MCF 10A (cell line): ENCODE measurements at regions not wholly inside any gene's neighbourhood (a gene's known extent, or its start where the extent isn't known, plus 50 kb on each side); places are given as distances from the start of the nearest gene placed in this dataset.

Experiments
- BruUV-seq: library from RNA; stranded (reverse); fragments of 400-500 nt; replicated peaks from 2 replicates; lab custom pipeline; 2021; lab: Mats Ljungman, UMichigan
- CTCF ChIA-PET: fragments of 300-600 bp; sonication (Branson Sonifier 250); formaldehyde crosslinking; extraction: SDS; loops from one replicate; lab custom pipeline; 2021; ENCODE audit warnings: antibody characterized with exemption, inconsistent platforms; lab: Yijun Ruan, JAX
- POLR2A ChIA-PET: fragments of 300-600, 350-650 bp; sonication (Branson Sonifier 250); formaldehyde crosslinking; extraction: SDS; loops from one replicate; lab custom pipeline; 2020; ENCODE audit warnings: antibody characterized with exemption, inconsistent platforms; lab: Yijun Ruan, JAX
- DNase-seq: peaks from one replicate; pipeline ENCODE4 v3.0.0-alpha.2; 2018; ENCODE audit not compliant: unreplicated experiment
- H3K27ac Mint-ChIP-seq: one replicate; pipeline ENCODE4 v1.8.0; 2022; ENCODE audit warnings: mild to moderate bottlenecking, low read depth, mixed read lengths; ENCODE audit not compliant: unreplicated experiment
- H3K27me3 Mint-ChIP-seq: one replicate; pipeline ENCODE4 v1.8.0; 2022; ENCODE audit warnings: mixed read lengths; ENCODE audit not compliant: insufficient read depth, unreplicated experiment
- H3K36me3 Mint-ChIP-seq: one replicate; pipeline ENCODE4 v1.8.0; 2022; ENCODE audit warnings: mild to moderate bottlenecking, moderate library complexity, mixed read lengths; ENCODE audit not compliant: insufficient read depth, unreplicated experiment
- H3K4me1 Mint-ChIP-seq: one replicate; pipeline ENCODE4 v1.8.0; 2022; ENCODE audit warnings: mixed read lengths; ENCODE audit not compliant: insufficient read depth, unreplicated experiment
- H3K4me3 Mint-ChIP-seq: one replicate; pipeline ENCODE4 v1.8.0; 2022; ENCODE audit warnings: mild to moderate bottlenecking, moderate library complexity, mixed read lengths; ENCODE audit not compliant: unreplicated experiment
- H3K9me3 Mint-ChIP-seq: one replicate; pipeline ENCODE4 v1.8.0; 2022; ENCODE audit warnings: mixed read lengths; ENCODE audit not compliant: unreplicated experiment
- CTCF ChIP-seq: fragments of 200-600 bp; IDR thresholded peaks from one replicate; pipeline ENCODE4 v1.8.0; 2022; ENCODE audit warnings: antibody characterized with exemption, mild to moderate bottlenecking; ENCODE audit not compliant: unreplicated experiment
- intact Hi-C: fragments of 100-400 bp; cut with micrococcal nuclease; formaldehyde crosslinking; loops from 2 replicates; pipeline ENCODE4 v1.14.1; 2022

DNA sequence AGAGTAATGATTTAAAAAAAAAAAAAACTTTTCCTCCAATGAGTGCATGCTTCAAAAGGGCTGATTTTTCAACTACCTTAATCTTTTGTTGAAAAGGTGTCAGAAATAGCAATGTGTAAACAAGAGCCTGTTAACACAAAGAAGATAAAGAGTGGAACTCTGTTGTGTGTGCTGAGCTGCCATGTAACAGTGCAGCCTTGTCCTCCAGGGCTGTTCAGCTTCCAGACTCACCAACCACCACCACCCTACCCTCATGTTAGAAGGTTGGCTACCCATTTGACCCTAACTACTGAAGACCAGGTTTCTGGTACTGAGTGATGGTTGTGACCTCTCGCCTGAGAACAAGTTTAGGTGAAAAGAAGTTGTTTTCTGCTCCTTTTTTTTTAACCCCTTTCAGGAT is 222.8 kb upstream of the TEX13C start:
- H3K27me3 Mint-ChIP-seq, result no peaks in the 10 kb centered on the region
- BruUV-seq, result no TSS peak
- ChIA-PET POLR2A (no interaction called here), CTCF (no interaction called here)
- H3K36me3 Mint-ChIP-seq, result no peaks in the 10 kb centered on the region
- intact Hi-C loops, result no loop called here
- no peaks in the 10 kb centered on the region for H3K9me3 Mint-ChIP-seq
- H3K27ac Mint-ChIP-seq, result no peak overlapping the region
- no peak for DNase-seq
- no peaks in the 10 kb centered on the region for H3K4me1 Mint-ChIP-seq
- TF ChIP-seq CTCF, result no peak
- no peak overlapping the region for H3K4me3 Mint-ChIP-seq

- no peak overlapping the region for H3K4me3 Mint-ChIP-seq
- no peak for TF ChIP-seq CTCF
- POLR2A ChIA-PET, result no interaction called here
- H3K9me3 Mint-ChIP-seq, result no peaks in the 10 kb centered on the region
- H3K27ac Mint-ChIP-seq, result no peak overlapping the region
- H3K36me3 Mint-ChIP-seq, result no peaks in the 10 kb centered on the region
- no peaks in the 10 kb centered on the region for H3K27me3 Mint-ChIP-seq
- no peak for DNase-seq
- intact Hi-C loops, result no loop called here
- H3K4me1 Mint-ChIP-seq, result no peaks in the 10 kb centered on the region
- CTCF ChIA-PET, result interaction anchor here (0.6 kb wide), 1 partner anchor 158 kb away, joined by 3 read pairs; no protein-coding TSS in a partner anchor
- BruUV-seq, result no TSS peak
Observed at GRCh38 chrX:125101971-125102755, 217.5 kb upstream of the TEX13C start.

DNA sequence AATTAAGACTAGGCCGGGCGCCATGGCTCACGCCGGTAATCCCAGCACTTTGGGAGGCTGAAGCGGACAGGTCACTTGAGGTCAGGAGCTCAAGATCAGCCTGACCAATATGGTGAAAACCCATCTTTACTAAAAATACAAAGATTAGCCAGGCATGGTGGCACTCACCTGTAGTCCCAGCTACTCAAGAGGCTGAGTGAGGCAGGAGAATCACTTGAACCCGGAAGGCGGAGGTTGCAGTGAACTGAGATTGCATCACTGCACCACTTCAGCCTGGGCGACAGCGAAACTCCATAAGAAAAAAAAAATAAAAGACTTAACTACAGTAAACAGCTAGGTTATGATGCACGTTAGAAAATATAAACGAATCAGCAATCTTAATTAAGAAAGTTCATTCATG is 216.0 kb upstream of the TEX13C start:
- intact Hi-C loops, result no loop called here
- Mint-ChIP-seq H3K9me3 (peaks cover 1% of the 10 kb centered on the region), H3K4me3 (no peak overlapping the region), H3K27ac (no peak overlapping the region), H3K36me3 (no peaks in the 10 kb centered on the region), H3K4me1 (no peaks in the 10 kb centered on the region), H3K27me3 (no peaks in the 10 kb centered on the region)
- no TSS peak for BruUV-seq
- ChIA-PET POLR2A (no interaction called here), CTCF (interaction anchor here (0.6 to 1.6 kb wide), 2 partner anchors 12 to 821 kb away, joined by 4 to 5 read pairs; no protein-coding TSS in a partner anchor)
- TF ChIP-seq CTCF, result no peak
- DNase-seq, result no peak

DNA sequence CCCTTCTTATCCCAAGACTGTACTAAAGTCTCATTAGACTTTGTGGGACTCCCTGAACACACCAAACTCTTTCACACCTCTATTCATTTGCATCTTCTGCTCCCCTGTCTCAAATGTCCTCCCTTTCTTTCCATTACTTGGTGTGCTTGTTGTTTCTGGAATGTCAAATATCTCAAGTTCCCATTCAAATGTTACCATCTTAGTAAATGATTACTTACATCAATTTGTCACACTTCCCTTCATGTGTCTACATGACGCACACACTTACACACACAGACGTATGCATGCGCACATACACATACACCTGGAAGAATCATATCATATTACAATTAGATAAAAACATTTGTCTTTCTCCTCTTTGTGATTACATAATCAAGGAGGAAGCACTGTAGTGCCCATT is 210.8 kb upstream of the TEX13C start:
- BruUV-seq, result no TSS peak
- no peak for TF ChIP-seq CTCF
- ChIA-PET POLR2A (no interaction called here), CTCF (interaction anchor here (0.6 kb wide), 1 partner anchor 335 kb away, joined by 3 read pairs; no protein-coding TSS in a partner anchor)
- no peaks in the 10 kb centered on the region for H3K36me3 Mint-ChIP-seq
- no peak overlapping the region for H3K27ac Mint-ChIP-seq
- H3K9me3 Mint-ChIP-seq, result peaks cover 14% of the 10 kb centered on the region
- DNase-seq, result no peak
- intact Hi-C loops, result no loop called here
- H3K27me3 Mint-ChIP-seq, result no peaks in the 10 kb centered on the region
- no peaks in the 10 kb centered on the region for H3K4me1 Mint-ChIP-seq
- no peak overlapping the region for H3K4me3 Mint-ChIP-seq
